ENCODE measurements at regions not wholly inside any gene's neighbourhood (a gene's known extent, or its start where the extent isn't known, plus 50 kb on each side); places are given as distances from the start of the nearest gene placed in this dataset.
"Not testable (repeated sequence)": the region's sequence is repeated elsewhere in the genome, so short reads cannot be mapped to it uniquely, and the experiment has no call there.

DNA sequence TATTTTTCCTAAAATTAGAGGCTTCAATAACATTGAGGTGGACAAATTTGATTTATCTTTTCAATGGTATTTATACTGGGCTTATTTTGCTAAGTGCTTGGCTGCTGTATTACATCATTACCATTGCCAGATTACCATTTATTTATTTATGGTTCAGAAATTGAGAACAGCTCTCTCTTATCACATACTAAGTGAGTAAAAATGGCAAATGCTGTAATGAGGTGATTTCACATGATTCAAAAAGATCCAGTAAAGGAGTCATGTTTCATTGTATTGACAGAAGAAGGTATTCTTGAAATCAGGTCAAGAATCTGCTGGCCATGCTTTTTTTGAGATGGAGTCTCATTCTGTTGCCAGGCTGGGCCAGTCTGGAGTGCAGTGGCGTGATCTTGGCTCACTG is 322.6 kb downstream of the KIF20B start:
- Histone ChIP-seq H3K4me1 (ENCODE audit: control insufficient read depth in 2 of 3, insufficient read depth in 2 of 3, low read depth in 1 of 3, low read length in 3 of 3) (no peaks in the 10 kb centered on the region), H3K27ac (ENCODE audit: low read depth in 2 of 2, low read length in 2 of 2) (no peak overlapping the region), H3K9ac (ENCODE audit: low read length in 3 of 3) (no peak overlapping the region), H3K4me3 (ENCODE audit: low read length in 3 of 3) (no peak overlapping the region), H3K9me3 (ENCODE audit: control insufficient read depth in 2 of 3, insufficient read depth in 1 of 3, low read length in 3 of 3) (no peaks in the 10 kb centered on the region), H3K36me3 (ENCODE audit: control insufficient read depth in 2 of 3, insufficient read depth in 3 of 3, low read length in 3 of 3) (no peaks in the 10 kb centered on the region), H3K27me3 (ENCODE audit: control insufficient read depth, insufficient read depth, low read length) (no peaks in the 10 kb centered on the region)
- no peak for FAIRE-seq
- no peak for TF ChIP-seq CTCF (IDR thresholded peaks at IDR 0.05; ENCODE audit: borderline replicate concordance, extremely low read depth, insufficient read depth)
- intact Hi-C loops (cut with DNase I) = no loop called here
- no peak for DNase-seq

DNA sequence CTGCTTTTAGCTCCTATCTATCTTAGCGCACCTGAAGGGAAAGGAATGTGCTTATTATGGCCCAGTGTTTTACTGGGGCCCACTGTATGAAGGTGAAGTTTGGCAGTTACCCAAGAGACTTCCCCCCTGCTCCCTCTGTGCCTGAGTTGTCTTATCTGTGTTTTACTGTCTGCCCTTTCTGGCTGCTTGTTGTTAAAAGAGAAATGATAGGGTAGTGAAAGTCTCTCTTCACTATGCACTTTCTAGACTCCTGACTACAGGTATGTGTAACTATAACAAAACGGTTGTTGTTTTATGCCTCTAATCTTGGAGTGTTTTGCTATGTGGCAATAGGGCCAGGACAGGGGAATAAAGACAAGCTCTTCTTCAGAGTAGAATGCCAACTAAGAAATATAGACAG is 326.9 kb downstream of the KIF20B start:
- Histone ChIP-seq H3K27me3 (ENCODE audit: control insufficient read depth, insufficient read depth, low read length) (no peaks in the 10 kb centered on the region), H3K9ac (ENCODE audit: low read length in 3 of 3) (no peak overlapping the region), H3K27ac (ENCODE audit: low read depth in 2 of 2, low read length in 2 of 2) (no peak overlapping the region), H3K4me1 (ENCODE audit: control insufficient read depth in 2 of 3, insufficient read depth in 2 of 3, low read depth in 1 of 3, low read length in 3 of 3) (no peaks in the 10 kb centered on the region), H3K4me3 (ENCODE audit: low read length in 3 of 3) (no peak overlapping the region), H3K9me3 (ENCODE audit: control insufficient read depth in 2 of 3, insufficient read depth in 1 of 3, low read length in 3 of 3) (no peaks in the 10 kb centered on the region), H3K36me3 (ENCODE audit: control insufficient read depth in 2 of 3, insufficient read depth in 3 of 3, low read length in 3 of 3) (no peaks in the 10 kb centered on the region)
- no peak for DNase-seq
- FAIRE-seq = no peak
- no peak for TF ChIP-seq CTCF (IDR thresholded peaks at IDR 0.05; ENCODE audit: borderline replicate concordance, extremely low read depth, insufficient read depth)
- intact Hi-C loops (cut with DNase I) = no loop called here

DNA sequence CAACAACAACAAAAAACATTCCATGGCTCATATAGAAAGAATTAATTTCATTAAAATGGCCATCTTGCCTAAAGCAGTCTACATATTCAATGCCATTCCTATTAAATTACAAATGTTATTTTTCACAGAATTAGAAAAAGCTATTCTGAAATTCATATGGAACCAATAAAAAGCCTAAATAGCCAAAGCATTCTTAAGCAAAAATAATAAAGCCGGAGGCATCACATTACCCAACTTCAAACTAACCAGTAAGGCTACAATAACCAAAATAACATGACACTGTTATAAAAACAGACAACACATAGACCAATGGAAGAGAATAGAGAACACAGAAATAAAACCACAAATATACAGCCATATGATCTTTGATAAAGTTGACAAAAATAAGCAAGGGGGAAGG is 330.4 kb downstream of the KIF20B start:
- Histone ChIP-seq H3K9me3 (ENCODE audit: control insufficient read depth in 2 of 3, insufficient read depth in 1 of 3, low read length in 3 of 3) (no peaks in the 10 kb centered on the region), H3K4me1 (ENCODE audit: control insufficient read depth in 2 of 3, insufficient read depth in 2 of 3, low read depth in 1 of 3, low read length in 3 of 3) (no peaks in the 10 kb centered on the region), H3K36me3 (ENCODE audit: control insufficient read depth in 2 of 3, insufficient read depth in 3 of 3, low read length in 3 of 3) (no peaks in the 10 kb centered on the region), H3K9ac (ENCODE audit: low read length in 3 of 3) (no peak overlapping the region), H3K27me3 (ENCODE audit: control insufficient read depth, insufficient read depth, low read length) (no peaks in the 10 kb centered on the region), H3K4me3 (ENCODE audit: low read length in 3 of 3) (no peak overlapping the region), H3K27ac (ENCODE audit: low read depth in 2 of 2, low read length in 2 of 2) (no peak overlapping the region)
- FAIRE-seq = no peak
- no peak for DNase-seq
- intact Hi-C loops (cut with DNase I) = no loop called here
- no peak for TF ChIP-seq CTCF (IDR thresholded peaks at IDR 0.05; ENCODE audit: borderline replicate concordance, extremely low read depth, insufficient read depth)

GRCh38 chr10:90032519-90032918 is 331.1 kb downstream of the KIF20B start:
- H3K27me3 ChIP-seq (ENCODE audit: control insufficient read depth, insufficient read depth, low read length) = no peaks in the 10 kb centered on the region
- intact Hi-C loops (cut with DNase I) = no loop called here
- DNase-seq (no peak), FAIRE-seq (no peak)
- H3K9ac ChIP-seq (ENCODE audit: low read length in 3 of 3) = no peak overlapping the region
- no peaks in the 10 kb centered on the region for H3K36me3 ChIP-seq (ENCODE audit: control insufficient read depth in 2 of 3, insufficient read depth in 3 of 3, low read length in 3 of 3)
- no peaks in the 10 kb centered on the region for H3K4me1 ChIP-seq (ENCODE audit: control insufficient read depth in 2 of 3, insufficient read depth in 2 of 3, low read depth in 1 of 3, low read length in 3 of 3)
- H3K9me3 ChIP-seq (ENCODE audit: control insufficient read depth in 2 of 3, insufficient read depth in 1 of 3, low read length in 3 of 3) = no peaks in the 10 kb centered on the region
- H3K4me3 ChIP-seq (ENCODE audit: low read length in 3 of 3) = no peak overlapping the region
- no peak overlapping the region for H3K27ac ChIP-seq (ENCODE audit: low read depth in 2 of 2, low read length in 2 of 2)
- no peak for TF ChIP-seq CTCF (IDR thresholded peaks at IDR 0.05; ENCODE audit: borderline replicate concordance, extremely low read depth, insufficient read depth)

GRCh38 chr10:90034862-90035261 is 333.5 kb downstream of the KIF20B start:
- H3K9me3 ChIP-seq (ENCODE audit: control insufficient read depth in 2 of 3, insufficient read depth in 1 of 3, low read length in 3 of 3); H3K4me3 ChIP-seq (ENCODE audit: low read length in 3 of 3); H3K9ac ChIP-seq (ENCODE audit: low read length in 3 of 3); H3K4me1 ChIP-seq (ENCODE audit: control insufficient read depth in 2 of 3, insufficient read depth in 2 of 3, low read depth in 1 of 3, low read length in 3 of 3); H3K36me3 ChIP-seq (ENCODE audit: control insufficient read depth in 2 of 3, insufficient read depth in 3 of 3, low read length in 3 of 3); DNase-seq; H3K27ac ChIP-seq (ENCODE audit: low read depth in 2 of 2, low read length in 2 of 2); FAIRE-seq; intact Hi-C loops (cut with DNase I); H3K27me3 ChIP-seq (ENCODE audit: control insufficient read depth, insufficient read depth, low read length): not testable (repeated sequence)

Data from kidney (tissue), 13 donors.